Tibial nerve (tissue), 4 donors: ENCODE measurements at regions not wholly inside any gene's neighbourhood (a gene's known extent, or its start where the extent isn't known, plus 50 kb on each side); places are given as distances from the start of the nearest gene placed in this dataset.

Source experiments
- DNase-seq, 2 donors: peaks; one replicate each; pipeline ENCODE4 v3.0.0-alpha.2; 2019; ENCODE audit warnings: low spot score in 2 of 2
- H3K27ac ChIP-seq, 4 donors: fragments of 200-600 bp; sonication (generic) in 3 of 4; one replicate each; pipeline ENCODE4 v1.5.1; 2017 to 2019; ENCODE audit warnings: mild to moderate bottlenecking in 1 of 4
- H3K27me3 ChIP-seq, 2 donors: fragments of 200-600 bp; sonication (generic) in 1 of 2; one replicate each; pipeline versions ENCODE4 v1.5.1 to v1.6.0; 2017 to 2019
- H3K36me3 ChIP-seq, 3 donors: fragments of 200-600 bp; sonication (generic); one replicate each; pipeline ENCODE4 v1.5.1; 2018 to 2019
- H3K4me1 ChIP-seq, 4 donors: fragments of 200-600 bp; sonication (generic) in 3 of 4; one replicate each; pipeline ENCODE4 v1.5.1; 2017 to 2019
- H3K4me3 ChIP-seq, 4 donors: fragments of 200-600 bp; sonication (generic) in 3 of 4; one replicate each; pipeline ENCODE4 v1.5.1; 2017 to 2019; ENCODE audit warnings: mild to moderate bottlenecking in 1 of 4, moderate library complexity in 1 of 4
- H3K9me3 ChIP-seq, 4 donors: fragments of 200-600 bp; sonication (generic) in 3 of 4; one replicate each; pipeline ENCODE4 v1.5.1; 2017 to 2019
- EP300 ChIP-seq, 2 donors: sonication (generic); formaldehyde crosslinking; IDR thresholded peaks; one replicate each; pipeline ENCODE4 v1.6.1; 2017; ENCODE audit warnings: antibody characterized with exemption in 2 of 2, mild to moderate bottlenecking in 1 of 2
- POLR2A ChIP-seq, 2 donors: fragments of 450-650 bp; IDR thresholded peaks; one replicate each; pipeline ENCODE4 v1.6.1; 2017; ENCODE audit warnings: antibody characterized with exemption in 2 of 2, mild to moderate bottlenecking in 2 of 2, moderate library complexity in 2 of 2
- WGBS, 2 donors: methylation state at CpG; one replicate each; pipeline ENCODE4 v1.1.5; 2018; 5-methylcytosine and 5-hydroxymethylcytosine counted together
- TF ChIP-seq, protein P1 (sequence below), 5 experiments: fragments of 200-600 bp in 3 of 5; fragments of 450-650 bp in 2 of 5; sonication (generic) in 3 of 5; IDR thresholded peaks; one replicate each; pipeline ENCODE4 v1.5.1; 2016 to 2019; ENCODE audit warnings: antibody characterized with exemption in 5 of 5, mild to moderate bottlenecking in 3 of 5, moderate library complexity in 2 of 5

DNA sequence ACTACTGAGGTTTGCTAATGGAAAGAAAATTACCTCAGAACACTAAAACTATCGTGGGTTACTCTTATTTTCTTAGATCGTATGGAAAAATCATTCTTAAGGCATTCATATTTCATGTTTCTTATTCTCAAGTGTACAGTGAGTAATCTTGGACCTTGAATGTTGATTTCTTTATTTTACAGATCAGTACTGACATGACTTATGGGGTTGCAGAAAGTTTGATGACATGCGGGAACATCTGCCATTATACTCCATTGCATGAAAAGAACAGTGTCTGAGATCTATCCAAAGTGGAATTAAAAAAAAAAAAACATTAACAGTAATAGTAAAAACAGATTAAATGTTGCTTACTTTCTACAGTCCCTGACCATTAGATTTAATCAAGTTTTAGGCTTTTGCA, 1290.2 kb upstream of the WWC1 start:
- Histone ChIP-seq H3K27me3 (no peaks in the 10 kb centered on the region), H3K4me3 (no peak overlapping the region), H3K27ac (no peak overlapping the region), H3K9me3 (no peaks in the 10 kb centered on the region), H3K36me3 (no peaks in the 10 kb centered on the region), H3K4me1 (no peaks in the 10 kb centered on the region)
- no peak for DNase-seq
- WGBS, 2 donors: 81 to 83% methylated on average over 3 of the region's 3 CpGs
- TF ChIP-seq, protein P1, sequence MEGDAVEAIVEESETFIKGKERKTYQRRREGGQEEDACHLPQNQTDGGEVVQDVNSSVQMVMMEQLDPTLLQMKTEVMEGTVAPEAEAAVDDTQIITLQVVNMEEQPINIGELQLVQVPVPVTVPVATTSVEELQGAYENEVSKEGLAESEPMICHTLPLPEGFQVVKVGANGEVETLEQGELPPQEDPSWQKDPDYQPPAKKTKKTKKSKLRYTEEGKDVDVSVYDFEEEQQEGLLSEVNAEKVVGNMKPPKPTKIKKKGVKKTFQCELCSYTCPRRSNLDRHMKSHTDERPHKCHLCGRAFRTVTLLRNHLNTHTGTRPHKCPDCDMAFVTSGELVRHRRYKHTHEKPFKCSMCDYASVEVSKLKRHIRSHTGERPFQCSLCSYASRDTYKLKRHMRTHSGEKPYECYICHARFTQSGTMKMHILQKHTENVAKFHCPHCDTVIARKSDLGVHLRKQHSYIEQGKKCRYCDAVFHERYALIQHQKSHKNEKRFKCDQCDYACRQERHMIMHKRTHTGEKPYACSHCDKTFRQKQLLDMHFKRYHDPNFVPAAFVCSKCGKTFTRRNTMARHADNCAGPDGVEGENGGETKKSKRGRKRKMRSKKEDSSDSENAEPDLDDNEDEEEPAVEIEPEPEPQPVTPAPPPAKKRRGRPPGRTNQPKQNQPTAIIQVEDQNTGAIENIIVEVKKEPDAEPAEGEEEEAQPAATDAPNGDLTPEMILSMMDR (IDR thresholded peaks at IDR 0.05): no peak
- no peak for TF ChIP-seq EP300 (IDR thresholded peaks at IDR 0.05)

GRCh38 chr5:167008705-167009104, 1282.7 kb upstream of the WWC1 start:
- Histone ChIP-seq H3K9me3 (no peaks in the 10 kb centered on the region), H3K4me1 (no peaks in the 10 kb centered on the region), H3K36me3 (no peaks in the 10 kb centered on the region), H3K4me3 (no peak overlapping the region), H3K27me3 (no peaks in the 10 kb centered on the region), H3K27ac (no peak overlapping the region)
- 86% methylated on average over 10 of the region's 10 CpGs for whole genome bisulfite sequencing, 2 donors
- TF ChIP-seq POLR2A (IDR thresholded peaks at IDR 0.05) (no peak), EP300 (IDR thresholded peaks at IDR 0.05) (no peak)
- TF ChIP-seq, protein P1 (IDR thresholded peaks at IDR 0.05): no peak
- DNase-seq: no peak

DNA sequence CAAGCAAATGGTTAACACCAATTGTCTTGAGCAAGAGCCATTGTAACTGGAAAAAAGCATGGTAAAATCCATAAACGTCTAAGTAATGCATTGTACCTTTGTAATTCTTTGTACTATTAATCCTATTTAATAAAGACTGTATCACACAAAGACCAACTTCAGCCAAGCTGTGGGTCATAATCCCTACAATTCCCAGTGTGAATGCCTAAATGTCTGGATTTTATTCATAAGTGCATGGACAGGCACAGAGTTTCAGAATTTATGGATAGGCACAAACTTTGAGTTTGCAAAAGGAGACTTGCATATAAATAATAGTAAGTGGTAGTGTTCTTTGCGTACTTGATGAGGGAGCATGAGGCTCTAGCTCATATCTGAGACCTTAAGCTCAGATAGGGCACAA, 1280.2 kb upstream of the WWC1 start:
- H3K4me1 ChIP-seq: no peaks in the 10 kb centered on the region
- no peaks in the 10 kb centered on the region for H3K9me3 ChIP-seq
- H3K27me3 ChIP-seq: no peaks in the 10 kb centered on the region
- no peak overlapping the region for H3K4me3 ChIP-seq
- TF ChIP-seq, protein P1 (IDR thresholded peaks at IDR 0.05): no peak
- no peak for TF ChIP-seq EP300 (IDR thresholded peaks at IDR 0.05)
- 47 to 60% methylated on average over 2 of the region's 2 CpGs for WGBS, 2 donors
- no peaks in the 10 kb centered on the region for H3K36me3 ChIP-seq
- DNase-seq: no peak
- H3K27ac ChIP-seq: no peak overlapping the region

GRCh38 chr5:167012123-167013034, 1279.1 kb upstream of the WWC1 start:
- Histone ChIP-seq H3K9me3 (no peaks in the 10 kb centered on the region), H3K4me1 (no peaks in the 10 kb centered on the region), H3K4me3 (no peak overlapping the region), H3K27ac (no peak overlapping the region), H3K36me3 (no peaks in the 10 kb centered on the region), H3K27me3 (no peaks in the 10 kb centered on the region)
- no peak for DNase-seq
- WGBS, 2 donors: 49 to 51% methylated on average over 2 of the region's 2 CpGs
- TF ChIP-seq, protein P1 (IDR thresholded peaks at IDR 0.05): no peak
- TF ChIP-seq EP300 (IDR thresholded peaks at IDR 0.05) (no peak), POLR2A (IDR thresholded peaks at IDR 0.05) (no peak)

- WGBS, 2 donors: 40 to 49% methylated on average over 5 of the region's 5 CpGs
- Histone ChIP-seq H3K4me3 (no peak overlapping the region), H3K27ac (no peak overlapping the region), H3K27me3 (no peaks in the 10 kb centered on the region), H3K9me3 (no peaks in the 10 kb centered on the region), H3K4me1 (no peaks in the 10 kb centered on the region), H3K36me3 (no peaks in the 10 kb centered on the region)
- TF ChIP-seq EP300 (IDR thresholded peaks at IDR 0.05) (no peak), POLR2A (IDR thresholded peaks at IDR 0.05) (no peak)
- TF ChIP-seq, protein P1 (IDR thresholded peaks at IDR 0.05): no peak
- DNase-seq: no peak
Measured at GRCh38 chr5:167014401-167015056, 1276.9 kb upstream of the WWC1 start.
